ENCODE measurements at regions not wholly inside any gene's neighbourhood (a gene's known extent, or its start where the extent isn't known, plus 50 kb on each side); places are given as distances from the start of the nearest gene placed in this dataset.

DNA sequence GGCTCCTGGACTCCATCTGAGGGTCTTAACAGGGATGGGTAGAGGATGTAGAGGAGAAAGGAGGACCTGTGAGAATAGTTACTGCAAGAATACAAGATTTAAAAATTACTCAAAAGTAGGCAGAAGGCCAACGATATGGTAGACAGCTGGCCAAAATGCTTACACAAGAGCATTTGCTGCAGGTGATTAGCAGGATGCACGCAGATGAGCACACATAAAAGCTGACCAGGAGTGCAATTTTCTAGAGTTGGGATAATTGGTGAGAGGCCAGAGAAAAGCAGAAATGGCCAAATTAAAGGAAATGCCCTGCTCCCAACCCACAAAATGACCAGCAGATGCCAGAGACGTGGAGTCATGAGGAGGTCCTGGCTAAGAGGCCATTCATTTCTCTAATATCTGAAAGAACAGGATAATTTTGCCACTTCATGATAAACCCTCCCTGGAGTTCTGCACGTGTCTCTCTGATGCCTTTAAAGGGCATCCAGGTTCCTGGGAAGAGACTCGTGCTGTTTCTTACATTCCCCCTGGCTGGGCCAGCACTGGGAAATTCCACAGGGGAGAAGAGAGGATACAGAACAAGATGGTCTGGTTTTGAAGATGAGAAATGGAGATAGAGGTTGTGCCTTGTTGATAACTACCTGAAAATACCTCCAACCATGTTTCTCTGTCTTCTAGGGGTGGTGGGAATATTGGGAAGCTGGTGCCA is 62.3 kb upstream of the KCNA3 start:
- no peak for DNase-seq (ENCODE audit: low read depth, low spot score)
- H3K4me3 ChIP-seq (ENCODE audit: low read depth, low read length) = no peak overlapping the region
- in situ Hi-C loops (cut with HindIII; ENCODE audit: low sequenced_read_pairs) = no loop called here
- TF ChIP-seq, protein P1, sequence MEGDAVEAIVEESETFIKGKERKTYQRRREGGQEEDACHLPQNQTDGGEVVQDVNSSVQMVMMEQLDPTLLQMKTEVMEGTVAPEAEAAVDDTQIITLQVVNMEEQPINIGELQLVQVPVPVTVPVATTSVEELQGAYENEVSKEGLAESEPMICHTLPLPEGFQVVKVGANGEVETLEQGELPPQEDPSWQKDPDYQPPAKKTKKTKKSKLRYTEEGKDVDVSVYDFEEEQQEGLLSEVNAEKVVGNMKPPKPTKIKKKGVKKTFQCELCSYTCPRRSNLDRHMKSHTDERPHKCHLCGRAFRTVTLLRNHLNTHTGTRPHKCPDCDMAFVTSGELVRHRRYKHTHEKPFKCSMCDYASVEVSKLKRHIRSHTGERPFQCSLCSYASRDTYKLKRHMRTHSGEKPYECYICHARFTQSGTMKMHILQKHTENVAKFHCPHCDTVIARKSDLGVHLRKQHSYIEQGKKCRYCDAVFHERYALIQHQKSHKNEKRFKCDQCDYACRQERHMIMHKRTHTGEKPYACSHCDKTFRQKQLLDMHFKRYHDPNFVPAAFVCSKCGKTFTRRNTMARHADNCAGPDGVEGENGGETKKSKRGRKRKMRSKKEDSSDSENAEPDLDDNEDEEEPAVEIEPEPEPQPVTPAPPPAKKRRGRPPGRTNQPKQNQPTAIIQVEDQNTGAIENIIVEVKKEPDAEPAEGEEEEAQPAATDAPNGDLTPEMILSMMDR (IDR thresholded peaks at IDR 0.05; ENCODE audit: low read depth, low read length) = no peak

- TF ChIP-seq, protein P1 (IDR thresholded peaks at IDR 0.05; ENCODE audit: low read depth, low read length) = no peak
- in situ Hi-C loops (cut with HindIII; ENCODE audit: low sequenced_read_pairs) = no loop called here
- no peak for DNase-seq (ENCODE audit: low read depth, low spot score)
- H3K4me3 ChIP-seq (ENCODE audit: low read depth, low read length) = no peak overlapping the region
Measured at GRCh38 chr1:110734133-110734680, 59.5 kb upstream of the KCNA3 start.

DNA sequence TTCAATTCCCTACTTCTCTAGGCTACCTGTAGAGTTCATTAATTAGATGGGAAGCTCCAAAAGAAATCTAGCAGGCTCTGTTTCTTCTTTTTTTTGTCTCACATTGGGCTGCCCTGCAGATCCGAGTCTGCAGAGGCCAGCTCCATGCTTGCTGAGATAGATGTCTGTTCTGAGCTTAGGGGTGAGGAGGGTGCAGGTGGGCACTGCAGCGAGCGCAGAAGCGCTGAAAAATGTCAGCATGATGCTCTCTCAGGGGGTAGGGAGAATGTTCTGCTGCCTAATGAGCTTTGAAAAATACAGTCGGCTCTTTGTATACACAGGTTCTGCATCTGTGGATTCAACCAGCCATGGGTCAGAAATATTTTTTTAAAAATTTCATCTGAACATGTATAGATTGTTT is 56.8 kb upstream of the KCNA3 start:
- no peak for DNase-seq (ENCODE audit: low read depth, low spot score)
- no peak overlapping the region for H3K4me3 ChIP-seq (ENCODE audit: low read depth, low read length)
- TF ChIP-seq, protein P1 (IDR thresholded peaks at IDR 0.05; ENCODE audit: low read depth, low read length) = no peak
- in situ Hi-C loops (cut with HindIII; ENCODE audit: low sequenced_read_pairs) = no loop called here

DNA sequence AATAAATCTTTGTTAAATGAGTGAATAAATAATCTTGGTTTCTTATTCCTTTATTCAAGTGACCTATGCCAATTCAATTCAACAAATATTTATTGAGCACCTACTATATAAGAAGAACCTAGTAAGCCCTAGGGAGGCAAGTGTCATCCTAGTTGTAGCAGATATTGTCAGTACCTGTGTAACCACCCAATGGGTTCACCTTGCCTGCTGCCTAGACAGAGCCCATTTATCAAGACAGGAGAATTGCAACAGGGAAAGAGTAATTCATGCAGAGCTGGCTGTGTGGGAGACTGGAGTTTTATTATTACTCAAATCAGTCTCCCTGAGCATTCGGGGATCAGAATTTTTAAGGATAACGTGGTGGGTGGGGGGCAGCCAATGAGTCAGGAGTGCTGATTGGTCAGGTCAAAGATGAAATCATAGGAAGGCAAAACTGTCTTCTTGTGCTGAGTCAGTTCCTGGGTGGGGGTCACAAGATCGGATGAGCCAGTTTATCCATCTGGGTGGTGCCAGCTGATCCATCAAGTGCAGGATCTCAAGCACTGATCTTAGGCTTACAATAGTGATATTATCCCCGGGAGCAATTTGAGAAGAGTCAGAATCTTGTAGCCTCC is 53.8 kb upstream of the KCNA3 start:
- in situ Hi-C loops (cut with HindIII; ENCODE audit: low sequenced_read_pairs) = no loop called here
- TF ChIP-seq, protein P1 (IDR thresholded peaks at IDR 0.05; ENCODE audit: low read depth, low read length) = no peak
- no peak for DNase-seq (ENCODE audit: low read depth, low spot score)
- H3K4me3 ChIP-seq (ENCODE audit: low read depth, low read length) = no peak overlapping the region

DNA sequence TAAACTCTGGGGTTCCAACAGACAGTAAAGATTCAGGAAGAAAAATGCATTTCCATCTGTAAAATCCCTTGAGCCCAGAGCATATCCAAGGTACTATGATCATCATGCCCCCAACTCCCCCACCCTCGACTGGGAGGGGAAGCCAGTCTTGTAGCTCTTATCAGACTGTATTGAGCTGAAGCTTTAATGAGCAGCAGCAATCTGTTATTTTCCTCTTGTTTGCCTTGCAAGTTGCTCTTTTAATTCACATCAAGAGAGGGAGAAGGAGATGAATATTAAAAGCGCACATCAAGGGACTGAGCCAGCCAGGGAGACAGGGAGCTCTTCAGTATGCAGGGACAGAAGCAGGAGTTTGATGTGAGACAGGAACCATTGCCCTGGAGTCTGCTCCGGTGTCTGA is 52.5 kb upstream of the KCNA3 start:
- DNase-seq (ENCODE audit: low read depth, low spot score) = no peak
- in situ Hi-C loops (cut with HindIII; ENCODE audit: low sequenced_read_pairs) = no loop called here
- H3K4me3 ChIP-seq (ENCODE audit: low read depth, low read length) = no peak overlapping the region
- TF ChIP-seq, protein P1 (IDR thresholded peaks at IDR 0.05; ENCODE audit: low read depth, low read length) = no peak

GRCh38 chr1:110726755-110727154 is 52.0 kb upstream of the KCNA3 start:
- in situ Hi-C loops (cut with HindIII; ENCODE audit: low sequenced_read_pairs) = no loop called here
- TF ChIP-seq, protein P1 (IDR thresholded peaks at IDR 0.05; ENCODE audit: low read depth, low read length) = no peak

More at GRCh38 chr1:110726755-110727154, 52.0 kb upstream of the KCNA3 start:
- no peak overlapping the region for H3K4me3 ChIP-seq (ENCODE audit: low read depth, low read length)
- DNase-seq (ENCODE audit: low read depth, low spot score) = no peak

Data from astrocyte of the spinal cord (primary cell).